Panc1 (cell line): ENCODE measurements at regions not wholly inside any gene's neighbourhood (a gene's known extent, or its start where the extent isn't known, plus 50 kb on each side); places are given as distances from the start of the nearest gene placed in this dataset.

ENCODE experiments used
- POLR2AphosphoS5 ChIP-seq: IDR thresholded peaks from 2 replicates; pipeline ENCODE4 v1.6.1; 2012; ENCODE audit warnings: mild to moderate bottlenecking, low read depth, low read length, moderate library complexity
- TF ChIP-seq, protein P1 (sequence below): fragments of 450-650 bp; IDR thresholded peaks from 2 replicates; pipeline ENCODE4 v1.5.1; 2017; ENCODE audit warnings: mild to moderate bottlenecking
- TF ChIP-seq, protein P2 (sequence below), 2 experiments: IDR thresholded peaks; 2 replicates each; pipeline ENCODE4 v1.6.1; 2011 to 2012; ENCODE audit warnings: low read depth in 2 of 2, control low read depth in 1 of 2, low read length in 1 of 2, mild to moderate bottlenecking in 1 of 2, moderate library complexity in 1 of 2; ENCODE audit not compliant: insufficient read depth in 1 of 2

DNA sequence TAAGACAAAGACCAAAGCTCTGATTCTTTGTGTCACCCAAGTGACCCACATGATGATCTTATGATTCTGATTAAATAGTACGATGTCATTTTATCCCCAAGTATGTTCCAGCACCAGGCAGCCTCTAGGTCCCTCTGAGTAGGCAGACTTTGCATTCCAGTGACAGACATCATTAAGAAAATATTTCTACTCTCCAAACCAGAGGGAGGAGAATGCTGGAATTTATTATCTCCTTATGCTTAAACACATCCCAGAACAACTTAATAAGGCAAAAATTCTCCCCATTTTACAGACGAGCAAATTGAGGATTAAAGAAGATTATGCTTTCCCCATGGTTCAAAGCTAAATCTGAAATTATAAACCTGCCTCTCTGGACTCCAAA, 192.8 kb upstream of the CDH11 start:
- TF ChIP-seq, protein P1, sequence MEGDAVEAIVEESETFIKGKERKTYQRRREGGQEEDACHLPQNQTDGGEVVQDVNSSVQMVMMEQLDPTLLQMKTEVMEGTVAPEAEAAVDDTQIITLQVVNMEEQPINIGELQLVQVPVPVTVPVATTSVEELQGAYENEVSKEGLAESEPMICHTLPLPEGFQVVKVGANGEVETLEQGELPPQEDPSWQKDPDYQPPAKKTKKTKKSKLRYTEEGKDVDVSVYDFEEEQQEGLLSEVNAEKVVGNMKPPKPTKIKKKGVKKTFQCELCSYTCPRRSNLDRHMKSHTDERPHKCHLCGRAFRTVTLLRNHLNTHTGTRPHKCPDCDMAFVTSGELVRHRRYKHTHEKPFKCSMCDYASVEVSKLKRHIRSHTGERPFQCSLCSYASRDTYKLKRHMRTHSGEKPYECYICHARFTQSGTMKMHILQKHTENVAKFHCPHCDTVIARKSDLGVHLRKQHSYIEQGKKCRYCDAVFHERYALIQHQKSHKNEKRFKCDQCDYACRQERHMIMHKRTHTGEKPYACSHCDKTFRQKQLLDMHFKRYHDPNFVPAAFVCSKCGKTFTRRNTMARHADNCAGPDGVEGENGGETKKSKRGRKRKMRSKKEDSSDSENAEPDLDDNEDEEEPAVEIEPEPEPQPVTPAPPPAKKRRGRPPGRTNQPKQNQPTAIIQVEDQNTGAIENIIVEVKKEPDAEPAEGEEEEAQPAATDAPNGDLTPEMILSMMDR, result no peak
- no peak for TF ChIP-seq POLR2AphosphoS5
- TF ChIP-seq, protein P2, sequence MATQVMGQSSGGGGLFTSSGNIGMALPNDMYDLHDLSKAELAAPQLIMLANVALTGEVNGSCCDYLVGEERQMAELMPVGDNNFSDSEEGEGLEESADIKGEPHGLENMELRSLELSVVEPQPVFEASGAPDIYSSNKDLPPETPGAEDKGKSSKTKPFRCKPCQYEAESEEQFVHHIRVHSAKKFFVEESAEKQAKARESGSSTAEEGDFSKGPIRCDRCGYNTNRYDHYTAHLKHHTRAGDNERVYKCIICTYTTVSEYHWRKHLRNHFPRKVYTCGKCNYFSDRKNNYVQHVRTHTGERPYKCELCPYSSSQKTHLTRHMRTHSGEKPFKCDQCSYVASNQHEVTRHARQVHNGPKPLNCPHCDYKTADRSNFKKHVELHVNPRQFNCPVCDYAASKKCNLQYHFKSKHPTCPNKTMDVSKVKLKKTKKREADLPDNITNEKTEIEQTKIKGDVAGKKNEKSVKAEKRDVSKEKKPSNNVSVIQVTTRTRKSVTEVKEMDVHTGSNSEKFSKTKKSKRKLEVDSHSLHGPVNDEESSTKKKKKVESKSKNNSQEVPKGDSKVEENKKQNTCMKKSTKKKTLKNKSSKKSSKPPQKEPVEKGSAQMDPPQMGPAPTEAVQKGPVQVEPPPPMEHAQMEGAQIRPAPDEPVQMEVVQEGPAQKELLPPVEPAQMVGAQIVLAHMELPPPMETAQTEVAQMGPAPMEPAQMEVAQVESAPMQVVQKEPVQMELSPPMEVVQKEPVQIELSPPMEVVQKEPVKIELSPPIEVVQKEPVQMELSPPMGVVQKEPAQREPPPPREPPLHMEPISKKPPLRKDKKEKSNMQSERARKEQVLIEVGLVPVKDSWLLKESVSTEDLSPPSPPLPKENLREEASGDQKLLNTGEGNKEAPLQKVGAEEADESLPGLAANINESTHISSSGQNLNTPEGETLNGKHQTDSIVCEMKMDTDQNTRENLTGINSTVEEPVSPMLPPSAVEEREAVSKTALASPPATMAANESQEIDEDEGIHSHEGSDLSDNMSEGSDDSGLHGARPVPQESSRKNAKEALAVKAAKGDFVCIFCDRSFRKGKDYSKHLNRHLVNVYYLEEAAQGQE (IDR thresholded peaks at IDR 0.05; ENCODE audit: insufficient read depth in 1 of 2, low read depth in 2 of 2, low read length in 1 of 2), result no peak
